OCI-LY3 (cell line): ENCODE measurements at regions not wholly inside any gene's neighbourhood (a gene's known extent, or its start where the extent isn't known, plus 50 kb on each side); places are given as distances from the start of the nearest gene placed in this dataset.
"Not testable (repeated sequence)": the region's sequence is repeated elsewhere in the genome, so short reads cannot be mapped to it uniquely, and the experiment has no call there.

Experiments
- H2AFZ ChIP-seq: fragments of 200-600, 300-600 bp; shearing (Covaris generic); 2 replicates; pipeline ENCODE4 v1.6.0; 2014; ENCODE audit warnings: antibody characterized with exemption, low read depth, low read length
- H3K27ac ChIP-seq: fragments of 200-600, 300-600 bp; sonication (generic); 2 replicates; pipeline ENCODE4 v1.5.1; 2014; ENCODE audit warnings: mild to moderate bottlenecking, low read length, moderate library complexity, mixed read lengths
- H3K27me3 ChIP-seq: fragments of 200-600, 300-600 bp; sonication (generic); 2 replicates; pipeline ENCODE4 v1.6.1; 2014; ENCODE audit warnings: low read depth, low read length, mixed read lengths
- H3K36me3 ChIP-seq: fragments of 200-600, 300-600 bp; sonication (generic); replicated peaks from 2 replicates; pipeline ENCODE3; 2014; ENCODE audit warnings: low read depth, low read length, mixed read lengths
- H3K4me1 ChIP-seq: fragments of 300-600, 200-600 bp; sonication (generic); 2 replicates; pipeline ENCODE4 v1.6.1; 2014; ENCODE audit warnings: low read length, mixed read lengths
- H3K4me2 ChIP-seq: fragments of 200-600, 300-600 bp; sonication (generic); 2 replicates; pipeline ENCODE4 v1.6.1; 2014; ENCODE audit warnings: low read length, mixed read lengths
- H3K4me3 ChIP-seq: fragments of 300-600, 200-600 bp; sonication (generic); 2 replicates; pipeline ENCODE4 v1.5.1; 2014; ENCODE audit warnings: antibody characterized with exemption, mild to moderate bottlenecking, low read length, moderate library complexity
- H3K79me2 ChIP-seq: fragments of 300-600, 200-600 bp; shearing (Covaris generic); 2 replicates; pipeline ENCODE4 v1.6.1; 2014; ENCODE audit warnings: mild to moderate bottlenecking, low read length, mixed read lengths
- H3K9ac ChIP-seq: fragments of 300-600, 200-600 bp; shearing (Covaris generic); 2 replicates; pipeline ENCODE4 v1.6.0; 2014; ENCODE audit warnings: mild to moderate bottlenecking, low read length, moderate library complexity
- H3K9me3 ChIP-seq: fragments of 200-600, 300-600 bp; shearing (Covaris generic); 2 replicates; pipeline ENCODE4 v1.6.1; 2014; ENCODE audit warnings: low read length, mixed read lengths; ENCODE audit not compliant: insufficient read depth
- H4K20me1 ChIP-seq: fragments of 200-600, 300-600 bp; sonication (generic); 2 replicates; pipeline ENCODE4 v1.6.1; 2016; ENCODE audit warnings: low read length, mixed read lengths; ENCODE audit not compliant: insufficient read depth

GRCh38 chr1:148432318-148432717, 50.8 kb downstream of the PPIAL4G start:
- H2AFZ ChIP-seq, H3K4me1 ChIP-seq, H3K4me3 ChIP-seq, H4K20me1 ChIP-seq, H3K9ac ChIP-seq, H3K36me3 ChIP-seq, H3K79me2 ChIP-seq, H3K27ac ChIP-seq, H3K4me2 ChIP-seq, H3K27me3 ChIP-seq, H3K9me3 ChIP-seq: not testable (repeated sequence)

GRCh38 chr1:148429856-148430255, 53.2 kb downstream of the PPIAL4G start:
- H3K9ac ChIP-seq, H2AFZ ChIP-seq, H3K36me3 ChIP-seq, H3K79me2 ChIP-seq, H3K9me3 ChIP-seq, H3K27me3 ChIP-seq, H3K27ac ChIP-seq, H3K4me3 ChIP-seq, H3K4me2 ChIP-seq, H4K20me1 ChIP-seq: not testable (repeated sequence)
- peaks cover 18% of the 10 kb centered on the region for H3K4me1 ChIP-seq

GRCh38 chr1:148426940-148427611, 56.0 kb downstream of the PPIAL4G start:
- H3K36me3 ChIP-seq, H3K79me2 ChIP-seq, H3K27ac ChIP-seq, H3K4me3 ChIP-seq, H3K9me3 ChIP-seq, H3K4me2 ChIP-seq, H4K20me1 ChIP-seq, H3K27me3 ChIP-seq, H2AFZ ChIP-seq, H3K9ac ChIP-seq: not testable (repeated sequence)
- peaks cover 25% of the 10 kb centered on the region for H3K4me1 ChIP-seq

GRCh38 chr1:148426385-148426784, 56.7 kb downstream of the PPIAL4G start:
- not testable (repeated sequence) for H3K4me2 ChIP-seq, H3K9ac ChIP-seq, H2AFZ ChIP-seq, H3K9me3 ChIP-seq, H3K79me2 ChIP-seq, H3K4me3 ChIP-seq, H3K27me3 ChIP-seq, H3K27ac ChIP-seq, H3K36me3 ChIP-seq, H4K20me1 ChIP-seq
- H3K4me1 ChIP-seq: peaks cover 25% of the 10 kb centered on the region

GRCh38 chr1:148424143-148425003, 58.7 kb downstream of the PPIAL4G start:
- not testable (repeated sequence) for H3K36me3 ChIP-seq, H2AFZ ChIP-seq, H3K27me3 ChIP-seq, H3K79me2 ChIP-seq, H3K9me3 ChIP-seq, H4K20me1 ChIP-seq, H3K9ac ChIP-seq, H3K27ac ChIP-seq, H3K4me3 ChIP-seq
- 0 out of 2 replicates have a peak overlapping the region, but pooled peaks have one; percentile 10 for H3K4me2 ChIP-seq
- H3K4me1 ChIP-seq: peaks cover 25% of the 10 kb centered on the region

- not testable (repeated sequence) for H3K4me3 ChIP-seq, H3K4me2 ChIP-seq, H3K9ac ChIP-seq, H3K27me3 ChIP-seq, H3K79me2 ChIP-seq, H3K9me3 ChIP-seq, H4K20me1 ChIP-seq, H3K36me3 ChIP-seq, H2AFZ ChIP-seq, H3K27ac ChIP-seq
- H3K4me1 ChIP-seq: peaks cover 25% of the 10 kb centered on the region
Observed at GRCh38 chr1:148422921-148423320, 60.2 kb downstream of the PPIAL4G start.

- not testable (repeated sequence) for H4K20me1 ChIP-seq, H3K79me2 ChIP-seq, H3K9ac ChIP-seq, H3K36me3 ChIP-seq, H3K4me1 ChIP-seq, H3K27ac ChIP-seq, H3K9me3 ChIP-seq, H3K4me3 ChIP-seq, H3K27me3 ChIP-seq, H2AFZ ChIP-seq, H3K4me2 ChIP-seq
Observed at GRCh38 chr1:148417241-148417640, 65.9 kb downstream of the PPIAL4G start.

- not testable (repeated sequence) for H2AFZ ChIP-seq, H3K4me1 ChIP-seq, H3K4me3 ChIP-seq, H3K27me3 ChIP-seq, H3K4me2 ChIP-seq, H3K27ac ChIP-seq, H4K20me1 ChIP-seq, H3K36me3 ChIP-seq, H3K9ac ChIP-seq, H3K79me2 ChIP-seq, H3K9me3 ChIP-seq
Observed at GRCh38 chr1:148413385-148413784, 69.7 kb downstream of the PPIAL4G start.

- not testable (repeated sequence) for H3K9me3 ChIP-seq, H3K9ac ChIP-seq, H3K4me2 ChIP-seq, H3K4me1 ChIP-seq, H3K4me3 ChIP-seq, H4K20me1 ChIP-seq, H3K36me3 ChIP-seq, H3K27me3 ChIP-seq, H3K27ac ChIP-seq, H2AFZ ChIP-seq, H3K79me2 ChIP-seq
Observed at GRCh38 chr1:148404786-148405568, 78.1 kb downstream of the PPIAL4G start.
